GM12891 (cell line): ENCODE measurements at regions not wholly inside any gene's neighbourhood (a gene's known extent, or its start where the extent isn't known, plus 50 kb on each side); places are given as distances from the start of the nearest gene placed in this dataset.

ENCODE experiments used
- DNase-seq: peaks from one replicate; pipeline ENCODE4 v3.0.0; 2011; ENCODE audit warnings: low spot score; ENCODE audit not compliant: insufficient read length
- FAIRE-seq: peaks from 2 replicates; lab custom pipeline; 2011; peaks lifted over from hg19 to GRCh38; lab: Jason Lieb, UNC
- PAX5 ChIP-seq: IDR thresholded peaks from 2 replicates; pipeline ENCODE4 v1.6.1; 2011; ENCODE audit warnings: low read length, moderate library complexity, mild to moderate bottlenecking; ENCODE audit not compliant: insufficient read depth, severe bottlenecking
- POLR2A ChIP-seq: IDR thresholded peaks from 2 replicates; pipeline ENCODE4 v1.6.1; 2011; ENCODE audit warnings: low read depth, low read length, control low read depth
- POLR2AphosphoS5 ChIP-seq: IDR thresholded peaks from 2 replicates; pipeline ENCODE4 v1.6.1; 2011; ENCODE audit warnings: low read depth, low read length, control low read depth
- POU2F2 ChIP-seq: IDR thresholded peaks from 2 replicates; pipeline ENCODE4 v1.6.1; 2011; ENCODE audit warnings: low read depth, mild to moderate bottlenecking, control low read depth, low read length, moderate library complexity
- SPI1 ChIP-seq: IDR thresholded peaks from 2 replicates; pipeline ENCODE4 v1.6.1; 2011; ENCODE audit warnings: low read depth, low read length, control low read depth
- TAF1 ChIP-seq: IDR thresholded peaks from 2 replicates; pipeline ENCODE4 v1.6.1; 2011; ENCODE audit warnings: low read depth, low read length, control low read depth

DNA sequence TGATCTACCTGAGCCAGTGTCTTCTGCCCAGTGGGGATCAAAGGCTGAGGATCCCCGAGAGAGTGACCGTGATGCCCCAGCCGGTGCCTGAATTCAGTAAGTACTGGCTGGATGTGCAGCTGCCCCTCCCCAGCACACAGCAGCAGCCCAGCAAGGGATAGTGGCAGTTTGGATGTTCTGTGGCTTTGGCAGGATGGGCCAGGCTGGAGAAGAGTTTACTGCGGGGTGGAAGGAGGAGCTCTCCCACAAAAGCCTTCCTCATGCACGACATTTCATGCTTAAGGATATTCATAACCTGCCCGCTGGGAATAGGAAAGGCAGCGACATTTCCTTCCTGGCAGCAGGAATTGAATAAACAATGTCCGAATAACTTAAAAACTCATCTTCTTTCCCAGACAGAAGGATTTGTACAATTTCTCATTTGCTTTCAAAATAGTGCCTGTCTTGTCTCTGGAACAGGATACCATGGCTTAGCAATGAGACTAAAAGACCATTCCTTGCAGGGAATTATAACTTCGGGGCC, 135.6 kb upstream of the PRMT8 start:
- DNase-seq = no peak
- no peak for FAIRE-seq
- TF ChIP-seq POLR2A = no peak
- TF ChIP-seq TAF1 = no peak
- no peak for TF ChIP-seq PAX5
- TF ChIP-seq POU2F2 = no peak

DNA sequence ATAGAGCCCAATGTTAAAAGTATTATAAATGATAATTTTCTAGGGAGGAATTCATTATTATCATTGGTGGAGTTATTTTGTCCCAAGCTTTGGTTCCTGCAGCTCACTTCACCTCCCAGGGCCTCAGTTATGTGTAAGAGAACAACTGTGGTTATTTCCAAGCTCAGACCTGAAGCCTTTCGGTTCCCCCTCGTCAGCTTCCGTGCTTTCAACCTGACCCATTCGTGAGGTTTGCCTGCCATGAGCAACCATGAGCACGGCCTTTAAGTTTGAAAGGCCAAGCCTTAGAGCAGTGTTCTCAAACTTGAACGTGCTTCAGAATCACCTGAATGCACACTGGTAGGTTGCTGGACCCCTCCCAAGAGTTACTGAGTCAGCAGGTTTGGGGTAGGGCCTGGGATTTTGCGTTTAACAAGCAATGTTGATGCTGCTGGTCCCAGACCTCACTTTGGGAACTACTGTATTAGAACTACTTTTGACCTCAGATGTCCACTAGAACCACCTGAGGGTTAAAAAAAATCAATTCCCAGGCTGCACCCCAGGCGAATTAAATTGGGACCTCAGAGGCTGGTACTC, 133.0 kb upstream of the PRMT8 start:
- DNase-seq = no peak
- no peak for FAIRE-seq
- TF ChIP-seq PAX5 (no peak), POLR2A (no peak), TAF1 (no peak), SPI1 (no peak), POLR2AphosphoS5 (no peak), POU2F2 (no peak)

DNA sequence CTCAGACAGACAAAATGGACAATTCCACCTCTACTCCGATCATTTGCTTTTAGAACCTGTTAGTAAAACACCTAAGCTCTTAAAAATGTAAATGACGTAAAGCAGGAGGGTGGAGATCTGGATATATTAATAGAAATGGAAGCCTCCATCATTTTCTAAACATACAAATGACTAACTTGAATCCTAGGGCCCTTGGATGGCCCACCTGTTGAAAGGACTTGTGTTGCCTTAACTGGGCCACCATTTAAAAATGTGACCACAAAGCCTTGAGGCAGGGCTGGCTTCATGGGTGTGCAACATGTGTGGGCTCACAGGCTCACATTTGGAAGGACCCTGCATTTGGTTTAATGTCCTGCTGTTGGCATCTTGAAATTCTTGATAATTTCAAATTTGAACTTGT, 131.5 kb upstream of the PRMT8 start:
- no peak for FAIRE-seq
- DNase-seq = no peak
- TF ChIP-seq PAX5 (no peak), POU2F2 (no peak), SPI1 (no peak), POLR2AphosphoS5 (no peak), POLR2A (no peak), TAF1 (no peak)

GRCh38 chr12:3361146-3361545, 129.9 kb upstream of the PRMT8 start:
- FAIRE-seq (no peak), DNase-seq (no peak)
- TF ChIP-seq POLR2A (no peak), TAF1 (no peak), SPI1 (no peak), POLR2AphosphoS5 (no peak), PAX5 (no peak), POU2F2 (no peak)

- no peak for TF ChIP-seq POLR2AphosphoS5
- no peak for TF ChIP-seq SPI1
- TF ChIP-seq POLR2A = no peak
- no peak for TF ChIP-seq PAX5
- no peak for TF ChIP-seq POU2F2
- TF ChIP-seq TAF1 = no peak
- DNase-seq (no peak), FAIRE-seq (no peak)
Observed at GRCh38 chr12:3362737-3363136, 128.3 kb upstream of the PRMT8 start.

- no peak for FAIRE-seq
- peak; percentile 56 for TF ChIP-seq SPI1
- TF ChIP-seq PAX5 = no peak
- DNase-seq = no peak
Observed at GRCh38 chr12:3363608-3364007, 127.4 kb upstream of the PRMT8 start.

GRCh38 chr12:3364226-3364625, 126.8 kb upstream of the PRMT8 start:
- DNase-seq = no peak
- FAIRE-seq = no peak
- no peak for TF ChIP-seq SPI1
- no peak for TF ChIP-seq POLR2A
- TF ChIP-seq TAF1 = no peak
- TF ChIP-seq PAX5 = no peak
- no peak for TF ChIP-seq POLR2AphosphoS5
- TF ChIP-seq POU2F2 = no peak

GRCh38 chr12:3364661-3365462, 126.1 kb upstream of the PRMT8 start:
- FAIRE-seq = no peak
- no peak for DNase-seq
- TF ChIP-seq POU2F2 = no peak
- no peak for TF ChIP-seq SPI1
- no peak for TF ChIP-seq POLR2AphosphoS5
- TF ChIP-seq TAF1 = no peak
- no peak for TF ChIP-seq PAX5
- no peak for TF ChIP-seq POLR2A

DNA sequence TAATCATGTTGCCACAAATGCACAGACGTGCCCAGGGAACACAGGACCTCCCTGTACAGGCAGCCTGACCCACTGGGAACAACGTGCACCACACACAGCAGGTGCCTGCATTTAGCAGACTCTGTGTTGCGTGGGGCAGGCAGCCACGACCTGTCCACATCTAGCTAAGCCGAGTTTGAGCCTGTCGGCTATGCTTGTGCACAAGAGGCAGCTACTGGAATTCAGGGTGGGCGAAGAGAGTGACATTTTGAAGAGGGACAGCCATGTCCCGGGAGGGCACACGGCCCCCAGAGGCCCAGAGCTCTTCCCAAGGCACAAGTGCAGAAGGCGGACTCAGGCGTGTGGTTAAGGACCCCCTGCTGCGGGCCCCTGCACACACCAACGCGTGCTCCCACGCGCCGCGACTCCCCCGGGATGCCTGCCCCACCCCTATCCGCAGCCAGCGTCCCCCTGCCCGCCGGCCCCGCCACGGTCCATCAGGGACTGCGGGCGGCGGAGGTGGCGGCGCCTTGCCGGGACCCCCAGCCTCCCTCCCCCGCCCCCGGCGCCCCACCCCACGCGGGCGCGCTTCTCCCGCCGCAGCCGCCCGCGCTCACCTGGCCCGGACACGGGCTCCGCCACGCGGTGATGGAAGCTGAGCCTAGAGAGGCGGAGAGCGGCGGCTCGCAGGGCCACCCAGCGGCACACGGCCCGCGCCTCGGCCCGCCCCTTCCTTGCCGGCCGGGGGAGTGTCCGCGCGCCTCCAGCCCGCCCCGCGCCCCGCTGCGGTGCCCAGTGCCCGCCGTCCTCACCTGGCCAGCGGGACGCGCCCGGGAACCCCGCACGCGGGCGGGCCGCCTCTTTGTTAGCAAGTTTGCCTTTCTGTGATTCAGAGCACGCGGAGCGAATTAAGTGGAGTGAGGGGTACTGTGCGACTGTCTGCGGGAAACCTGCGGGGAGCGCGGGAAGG, 125.3 kb upstream of the PRMT8 start:
- TF ChIP-seq POLR2AphosphoS5 (no peak), POU2F2 (no peak), POLR2A (no peak), TAF1 (no peak), PAX5 (no peak), SPI1 (no peak)
- no peak for DNase-seq
- no peak for FAIRE-seq
